ENCODE measurements at regions not wholly inside any gene's neighbourhood (a gene's known extent, or its start where the extent isn't known, plus 50 kb on each side); places are given as distances from the start of the nearest gene placed in this dataset.

DNA sequence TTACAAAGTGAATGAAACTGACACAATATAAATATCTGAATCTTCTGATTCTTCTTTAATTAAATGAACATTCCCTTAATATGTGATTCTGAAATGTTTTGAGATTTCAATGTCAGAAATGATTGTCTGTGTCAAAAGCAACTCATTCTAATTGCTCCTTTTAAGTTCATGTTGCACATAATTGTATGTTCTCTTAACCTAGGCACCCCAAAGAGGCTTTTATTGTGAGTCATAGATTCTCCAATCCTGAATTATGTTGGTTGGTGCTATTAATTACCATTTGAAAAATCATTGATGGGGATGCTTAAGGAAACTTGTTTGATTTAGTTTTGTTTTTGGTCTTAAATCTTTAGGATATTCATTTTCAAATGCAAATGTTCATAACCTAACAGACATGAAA, 829.7 kb upstream of the CITED2 start:
- Histone ChIP-seq H3K4me3 (no peak overlapping the region), H3K36me3 (no peaks in the 10 kb centered on the region), H3K27me3 (no peaks in the 10 kb centered on the region), H3K27ac (no peak overlapping the region), H3K9me3 (no peaks in the 10 kb centered on the region), H3K4me1 (peaks cover 0 to 17% of the 10 kb centered on the region in 2 donors)
- TF ChIP-seq, protein P1, sequence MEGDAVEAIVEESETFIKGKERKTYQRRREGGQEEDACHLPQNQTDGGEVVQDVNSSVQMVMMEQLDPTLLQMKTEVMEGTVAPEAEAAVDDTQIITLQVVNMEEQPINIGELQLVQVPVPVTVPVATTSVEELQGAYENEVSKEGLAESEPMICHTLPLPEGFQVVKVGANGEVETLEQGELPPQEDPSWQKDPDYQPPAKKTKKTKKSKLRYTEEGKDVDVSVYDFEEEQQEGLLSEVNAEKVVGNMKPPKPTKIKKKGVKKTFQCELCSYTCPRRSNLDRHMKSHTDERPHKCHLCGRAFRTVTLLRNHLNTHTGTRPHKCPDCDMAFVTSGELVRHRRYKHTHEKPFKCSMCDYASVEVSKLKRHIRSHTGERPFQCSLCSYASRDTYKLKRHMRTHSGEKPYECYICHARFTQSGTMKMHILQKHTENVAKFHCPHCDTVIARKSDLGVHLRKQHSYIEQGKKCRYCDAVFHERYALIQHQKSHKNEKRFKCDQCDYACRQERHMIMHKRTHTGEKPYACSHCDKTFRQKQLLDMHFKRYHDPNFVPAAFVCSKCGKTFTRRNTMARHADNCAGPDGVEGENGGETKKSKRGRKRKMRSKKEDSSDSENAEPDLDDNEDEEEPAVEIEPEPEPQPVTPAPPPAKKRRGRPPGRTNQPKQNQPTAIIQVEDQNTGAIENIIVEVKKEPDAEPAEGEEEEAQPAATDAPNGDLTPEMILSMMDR (IDR thresholded peaks at IDR 0.05): no peak
- no peak for DNase-seq (ENCODE audit: low spot score)

DNA sequence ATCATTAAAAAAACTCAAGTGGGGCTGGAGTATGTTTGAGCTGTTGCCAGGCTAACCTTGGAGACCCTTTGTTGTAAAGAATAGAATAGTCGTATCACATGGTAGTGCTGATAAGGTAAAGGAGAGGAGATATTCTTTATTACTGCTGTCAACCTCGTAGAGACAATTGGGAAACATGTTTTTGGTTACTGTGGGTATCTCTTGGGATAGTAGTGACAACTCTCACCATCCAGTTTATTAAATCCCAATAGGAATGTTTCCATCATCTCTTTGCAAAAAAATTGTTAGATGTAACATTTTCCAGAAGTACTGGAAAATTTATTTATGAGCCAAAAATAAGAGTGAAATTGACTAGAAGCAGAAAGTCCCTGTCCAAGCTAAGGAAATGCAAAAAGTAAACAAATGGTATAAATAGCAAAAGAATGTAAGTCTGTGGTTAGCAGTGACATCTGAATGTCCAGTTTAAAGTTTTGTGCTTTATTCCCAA, 829.3 kb upstream of the CITED2 start:
- TF ChIP-seq, protein P1 (IDR thresholded peaks at IDR 0.05): no peak
- no peaks in the 10 kb centered on the region for H3K36me3 ChIP-seq
- H3K27me3 ChIP-seq: no peaks in the 10 kb centered on the region
- peaks cover 0 to 17% of the 10 kb centered on the region in 2 donors for H3K4me1 ChIP-seq
- H3K9me3 ChIP-seq: no peaks in the 10 kb centered on the region
- no peak for DNase-seq (ENCODE audit: low spot score)
- no peak overlapping the region for H3K4me3 ChIP-seq
- peak overlapping the region in 1 of 2 donors; percentile 3 for H3K27ac ChIP-seq

DNA sequence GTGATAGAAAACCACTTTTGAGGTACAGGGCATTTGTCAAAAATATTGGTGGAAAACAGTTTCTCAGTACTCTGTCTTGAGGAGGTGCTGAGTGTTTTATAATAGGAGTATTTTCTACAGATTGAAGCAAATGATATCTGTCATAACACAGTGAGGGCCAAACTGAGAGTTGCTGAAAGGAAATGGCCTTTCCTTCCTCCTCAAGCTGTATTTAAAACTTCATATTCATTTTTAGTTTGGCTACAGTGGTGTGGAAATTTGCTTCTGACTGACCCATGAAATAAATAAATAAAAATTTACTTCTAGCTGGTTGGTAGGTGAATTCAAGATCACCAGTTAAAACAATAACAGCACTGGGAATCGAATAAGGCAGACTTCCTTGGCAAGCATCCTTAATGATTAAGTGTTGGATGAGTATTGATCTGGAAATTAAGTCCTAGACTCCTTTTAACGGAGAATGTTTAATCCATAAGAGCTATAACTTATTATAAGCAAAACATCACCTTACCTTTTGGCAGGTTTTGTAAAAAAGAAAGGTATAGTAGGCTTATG, 828.6 kb upstream of the CITED2 start:
- TF ChIP-seq, protein P1 (IDR thresholded peaks at IDR 0.05): no peak
- DNase-seq (ENCODE audit: low spot score): no peak
- H3K27ac ChIP-seq: peak overlapping the region in 1 of 2 donors; percentile 3
- no peak overlapping the region for H3K4me3 ChIP-seq
- no peaks in the 10 kb centered on the region for H3K27me3 ChIP-seq
- no peaks in the 10 kb centered on the region for H3K9me3 ChIP-seq
- H3K4me1 ChIP-seq: peaks cover 0 to 17% of the 10 kb centered on the region in 2 donors
- H3K36me3 ChIP-seq: no peaks in the 10 kb centered on the region

DNA sequence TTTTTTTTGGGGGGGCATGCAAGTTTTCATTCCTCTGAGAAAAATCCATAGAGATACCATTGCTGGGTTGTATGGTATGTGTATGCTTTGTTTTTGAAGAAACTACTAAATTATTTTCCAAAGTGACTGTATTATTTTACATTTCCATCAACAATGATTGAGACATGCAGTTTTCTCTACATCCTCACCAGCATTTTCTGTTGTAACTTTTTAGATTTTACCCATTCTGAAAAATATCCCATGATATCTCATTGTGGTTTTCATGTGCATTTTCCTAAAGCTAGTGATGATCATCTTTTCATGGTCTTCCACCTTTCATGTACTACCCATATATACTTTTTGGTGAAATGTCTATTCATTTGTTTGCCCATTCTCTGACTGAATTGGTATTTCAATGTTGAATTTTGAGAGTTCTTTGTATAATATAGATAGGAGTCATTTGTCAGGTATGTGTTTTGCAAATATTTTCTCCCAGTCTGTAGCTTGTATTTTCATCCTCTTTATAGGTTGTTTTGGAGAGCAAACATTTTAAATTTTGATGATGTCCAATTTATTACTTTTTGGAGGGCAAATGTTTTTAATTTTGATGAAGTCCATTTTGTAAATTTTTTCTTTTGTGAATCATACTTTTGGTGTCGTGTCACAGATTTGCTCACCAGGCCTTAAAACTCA, 827.5 kb upstream of the CITED2 start:
- Histone ChIP-seq H3K27ac (no peak overlapping the region), H3K27me3 (no peaks in the 10 kb centered on the region), H3K4me1 (peaks cover 0 to 17% of the 10 kb centered on the region in 2 donors), H3K36me3 (no peaks in the 10 kb centered on the region), H3K4me3 (no peak overlapping the region), H3K9me3 (no peaks in the 10 kb centered on the region)
- TF ChIP-seq, protein P1 (IDR thresholded peaks at IDR 0.05): no peak
- no peak for DNase-seq (ENCODE audit: low spot score)

DNA sequence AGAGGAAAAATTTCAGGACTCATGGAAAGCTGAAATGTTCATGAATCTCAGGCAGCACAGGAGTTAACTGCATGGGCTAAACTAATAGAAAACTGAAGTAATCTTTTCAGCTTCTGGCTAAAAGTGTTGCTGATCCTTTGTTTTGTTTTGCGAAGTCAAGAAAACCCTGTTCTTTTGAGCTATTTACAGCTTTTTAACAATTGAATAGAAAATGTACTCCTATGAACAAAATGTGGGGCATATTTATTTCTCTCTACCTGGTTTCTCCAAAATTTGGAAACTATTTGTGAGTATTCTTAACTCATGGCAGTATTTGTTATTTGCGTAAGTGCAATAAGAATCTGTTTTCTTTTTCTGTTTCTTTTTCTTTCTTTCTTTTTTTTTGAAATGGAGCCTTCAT, 818.8 kb upstream of the CITED2 start:
- Histone ChIP-seq H3K27ac (no peak overlapping the region), H3K36me3 (no peaks in the 10 kb centered on the region), H3K4me1 (no peaks in the 10 kb centered on the region), H3K4me3 (no peak overlapping the region), H3K9me3 (peaks cover 0 to 25% of the 10 kb centered on the region in 2 donors), H3K27me3 (no peaks in the 10 kb centered on the region)
- no peak for DNase-seq (ENCODE audit: low spot score)
- TF ChIP-seq, protein P1 (IDR thresholded peaks at IDR 0.05): no peak

Data from right atrium auricular region (tissue), 2 donors.